ENCODE measurements at regions not wholly inside any gene's neighbourhood (a gene's known extent, or its start where the extent isn't known, plus 50 kb on each side); places are given as distances from the start of the nearest gene placed in this dataset.
A peak's percentile ranks its signal among the peaks of the same experiment; 100 is the strongest.

DNA sequence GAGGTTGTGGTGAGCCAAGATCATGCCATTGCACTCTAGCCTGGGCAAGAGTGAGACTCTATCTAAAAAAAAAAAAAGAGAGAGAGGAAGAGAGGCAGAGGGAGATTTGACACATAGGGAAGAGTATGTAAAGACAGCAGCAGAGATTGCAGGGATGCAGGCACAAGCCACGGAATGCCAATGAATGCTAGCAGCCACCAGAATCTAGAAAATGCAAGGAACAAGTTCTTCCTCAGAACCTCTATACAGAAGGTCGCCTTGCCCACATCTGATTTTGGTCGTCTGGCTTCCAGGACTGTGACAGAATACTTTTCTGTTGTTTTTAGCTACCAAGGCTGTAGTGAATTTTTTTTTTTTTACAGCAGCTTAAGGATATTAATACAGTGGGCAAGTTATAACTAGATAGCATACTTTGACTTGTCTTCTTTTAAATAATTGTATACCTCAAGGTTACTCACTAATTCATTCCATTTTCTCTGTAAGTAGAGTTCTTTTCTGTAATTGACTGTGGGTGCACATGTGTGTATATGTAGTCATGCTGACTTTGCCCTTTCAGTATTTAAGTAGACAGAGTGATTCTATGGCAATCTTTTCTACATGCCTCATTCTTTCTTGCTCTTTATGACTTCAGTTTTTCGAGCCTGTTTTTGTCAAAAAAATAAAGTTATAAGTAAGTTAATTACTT lies 402.2 kb downstream of the GJA1 start:
- Histone ChIP-seq H3K27ac (peak overlapping the region in 5 of 21 experiments; percentile 26 to 53 (median 36)), H3K4me3 (no peak overlapping the region)

DNA sequence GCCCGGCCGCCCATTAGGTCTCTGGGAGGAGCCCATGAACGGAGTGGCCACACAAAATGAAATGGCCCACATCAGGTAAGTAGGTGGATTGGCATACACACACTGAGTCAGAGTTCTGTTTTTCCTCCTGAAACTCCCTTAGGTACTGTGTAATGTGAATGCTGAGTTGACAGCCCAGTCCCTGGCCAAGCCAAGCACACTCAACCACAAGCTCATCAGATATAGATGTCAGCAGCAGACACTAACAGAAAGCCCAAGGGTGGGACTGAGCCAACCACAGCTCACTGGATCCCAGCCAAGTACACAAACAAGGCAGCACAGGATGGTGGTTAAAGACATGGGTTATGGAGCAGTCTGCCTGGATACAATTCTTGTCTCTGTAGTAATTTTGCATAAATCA lies 403.4 kb downstream of the GJA1 start:
- peak overlapping the region in 10 of 21 experiments; percentile 11 to 53 (median 36) for H3K27ac ChIP-seq
- H3K4me3 ChIP-seq = no peak overlapping the region

DNA sequence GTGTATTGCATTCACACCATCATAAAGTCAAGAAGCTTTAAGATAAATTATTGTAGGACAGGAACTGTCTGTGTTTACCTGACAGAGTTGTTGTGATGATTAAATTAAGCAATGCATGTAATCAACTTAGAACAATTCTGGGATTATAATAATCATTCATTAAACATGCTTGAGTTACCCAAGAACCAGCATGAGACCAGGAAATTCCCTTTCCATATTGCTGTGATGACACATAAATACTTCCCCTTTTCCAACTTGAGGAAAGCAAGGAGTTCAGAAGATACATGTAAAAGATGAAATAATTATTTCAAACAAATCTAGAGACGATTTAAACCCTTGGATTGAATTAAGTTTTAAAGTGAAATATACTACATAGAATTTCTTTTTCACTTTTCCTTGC lies 404.4 kb downstream of the GJA1 start:
- Histone ChIP-seq H3K4me3 (no peak overlapping the region), H3K27ac (peak overlapping the region in 2 of 21 experiments; percentile 37)

DNA sequence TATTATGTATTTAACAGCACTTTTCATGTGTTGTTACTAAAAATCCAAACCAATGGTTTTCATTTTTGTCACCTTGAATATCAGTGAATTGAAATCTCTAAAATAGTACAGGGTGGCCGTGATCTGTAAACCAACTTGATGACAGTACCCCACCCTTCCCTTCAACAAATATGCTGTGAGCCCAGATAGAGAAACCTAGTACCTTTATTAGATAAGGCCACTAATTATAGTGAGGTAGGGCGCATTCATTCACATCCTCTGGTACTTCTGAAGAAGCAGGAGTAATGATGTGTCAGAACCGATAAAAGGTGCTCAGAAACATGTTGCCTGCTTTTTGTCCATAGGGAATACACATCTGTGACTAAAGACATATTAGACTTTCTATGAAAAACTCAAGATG lies 409.5 kb downstream of the GJA1 start:
- Histone ChIP-seq H3K27ac (no peak overlapping the region), H3K4me3 (no peak overlapping the region)

DNA sequence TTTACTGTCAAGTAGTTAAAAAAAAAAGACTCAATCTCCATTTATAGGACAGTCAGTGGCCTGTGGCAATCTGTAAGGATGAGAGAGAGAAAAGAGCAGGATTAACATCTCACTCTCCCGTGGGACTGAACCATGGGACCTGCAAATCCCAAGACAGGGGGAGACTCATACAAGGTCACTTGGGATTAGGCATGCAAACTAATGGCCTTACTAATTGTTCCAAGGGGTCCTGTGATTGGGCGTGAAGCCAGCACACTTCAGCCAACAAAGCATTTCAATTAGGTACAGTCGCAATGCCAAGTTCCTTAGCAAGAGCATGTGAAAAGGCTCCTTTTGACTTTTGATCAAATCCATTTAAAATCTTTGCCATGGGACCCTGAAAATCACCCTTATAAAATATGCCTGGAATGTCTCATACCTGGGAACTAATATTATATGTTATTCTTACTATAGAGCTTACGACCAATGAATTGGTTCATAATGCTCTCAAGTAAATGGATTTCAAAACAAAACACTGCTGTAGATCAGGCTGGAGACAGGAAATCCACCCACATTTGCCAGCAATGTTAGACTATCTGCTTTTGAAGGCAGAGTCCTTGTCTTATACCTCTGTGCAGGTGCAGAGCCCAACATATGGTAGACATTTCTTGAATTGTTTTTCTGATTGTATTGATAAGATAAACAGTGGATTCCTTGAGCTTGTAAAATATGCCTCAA lies 412.5 kb downstream of the GJA1 start:
- Histone ChIP-seq H3K27ac (peak overlapping the region in 5 of 21 experiments; percentile 0 to 48 (median 10)), H3K4me3 (no peak overlapping the region)

DNA sequence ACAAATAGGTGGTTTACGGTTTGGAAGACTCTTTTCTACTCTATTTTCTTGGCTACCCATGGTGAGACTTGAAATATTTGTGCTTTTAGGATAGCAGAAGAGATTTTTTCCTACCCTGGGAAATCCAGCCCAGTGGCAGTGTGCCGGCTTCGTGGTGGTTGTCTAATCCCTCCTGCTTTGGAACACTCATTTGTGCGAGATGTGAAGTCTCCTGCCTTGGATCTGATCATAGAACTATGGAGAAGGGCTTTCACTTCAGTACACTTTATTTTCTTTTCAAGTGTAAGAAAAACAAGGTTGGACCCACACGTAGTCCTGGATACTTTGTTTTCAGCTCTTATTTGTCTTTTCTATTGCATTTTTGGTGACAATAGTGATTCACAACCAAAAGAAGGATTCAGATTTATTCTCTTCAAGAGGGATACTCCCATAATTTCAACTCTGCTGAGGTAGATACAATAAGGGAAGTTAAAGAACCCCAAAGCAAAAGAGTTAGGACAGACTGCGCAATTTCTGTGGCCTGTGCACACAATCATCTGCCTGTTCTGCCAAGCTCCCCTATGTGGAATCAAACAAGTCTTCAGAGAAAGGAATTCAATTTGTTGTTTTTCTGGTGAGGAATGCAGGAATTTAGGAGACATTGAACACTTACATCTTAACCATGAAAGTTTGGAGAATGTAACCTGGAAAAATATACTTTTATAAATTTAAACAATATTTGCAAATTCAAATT lies 413.2 kb downstream of the GJA1 start:
- Histone ChIP-seq H3K4me3 (no peak overlapping the region), H3K27ac (peak overlapping the region in 6 of 21 experiments; percentile 0 to 52 (median 24))

DNA sequence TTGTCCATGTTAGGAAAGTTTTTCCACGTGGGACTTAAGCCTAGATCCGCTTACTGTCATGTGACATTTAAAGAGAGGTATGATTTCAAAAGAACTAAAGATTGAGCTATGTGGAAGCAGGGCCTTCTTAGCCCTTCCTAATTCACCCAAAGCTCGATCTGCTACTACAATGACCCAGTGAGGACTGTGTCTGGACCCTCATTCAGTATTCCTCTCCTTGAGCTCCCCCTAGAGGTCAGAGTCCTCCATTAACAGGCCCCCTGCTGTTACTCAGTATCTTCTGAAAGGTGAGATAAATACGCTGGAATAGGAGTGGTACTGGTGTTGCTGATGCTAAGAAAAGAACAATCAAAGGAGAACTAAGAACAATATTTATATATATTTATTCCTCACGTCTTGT lies 414.0 kb downstream of the GJA1 start:
- H3K27ac ChIP-seq = peak overlapping the region in 1 of 21 experiments; percentile 0
- H3K4me3 ChIP-seq = no peak overlapping the region

DNA sequence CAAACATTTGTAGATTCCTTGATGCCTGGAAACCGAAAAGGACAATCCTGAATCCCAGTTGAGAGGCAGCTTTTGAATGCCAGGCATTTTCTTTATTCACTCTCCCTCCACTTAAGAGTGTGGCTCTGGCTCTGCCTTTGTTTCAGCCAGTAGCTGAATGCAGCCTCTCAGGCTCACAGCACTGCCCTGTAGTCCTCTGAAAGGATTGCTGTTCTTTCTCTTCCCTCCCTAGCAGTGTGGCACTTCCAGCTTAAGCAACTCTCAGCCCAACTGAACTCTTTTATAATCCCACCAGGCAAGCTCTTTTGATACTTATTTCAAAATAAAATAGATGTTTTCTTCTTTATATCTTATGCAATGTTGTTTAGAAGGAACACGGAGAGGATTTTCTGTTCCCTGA lies 415.6 kb downstream of the GJA1 start:
- no peak overlapping the region for H3K4me3 ChIP-seq

DNA sequence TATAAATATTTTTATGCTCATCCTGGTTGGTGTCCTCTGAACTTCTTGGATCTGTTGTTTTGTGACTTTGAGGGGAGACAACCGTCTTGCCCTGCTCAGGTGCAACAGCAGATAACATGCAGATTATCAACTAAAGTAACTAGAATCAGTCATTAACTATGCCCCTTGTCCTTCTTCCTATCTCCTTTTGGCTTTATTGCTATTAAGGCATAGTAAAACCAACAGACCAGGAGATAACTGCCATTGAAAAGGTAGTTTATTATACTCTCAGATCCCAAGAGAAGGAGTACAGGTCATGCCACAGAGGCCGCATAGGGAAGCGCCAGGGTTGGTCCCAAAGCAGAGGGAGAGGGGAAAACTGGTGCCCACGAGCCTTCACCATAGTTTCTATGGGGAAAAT lies 418.2 kb downstream of the GJA1 start:
- H3K27ac ChIP-seq = no peak overlapping the region

More for the DNA sequence above, 415.6 kb downstream of the GJA1 start:
- peak overlapping the region in 10 of 21 experiments; percentile 13 to 68 (median 33) for H3K27ac ChIP-seq

DNA sequence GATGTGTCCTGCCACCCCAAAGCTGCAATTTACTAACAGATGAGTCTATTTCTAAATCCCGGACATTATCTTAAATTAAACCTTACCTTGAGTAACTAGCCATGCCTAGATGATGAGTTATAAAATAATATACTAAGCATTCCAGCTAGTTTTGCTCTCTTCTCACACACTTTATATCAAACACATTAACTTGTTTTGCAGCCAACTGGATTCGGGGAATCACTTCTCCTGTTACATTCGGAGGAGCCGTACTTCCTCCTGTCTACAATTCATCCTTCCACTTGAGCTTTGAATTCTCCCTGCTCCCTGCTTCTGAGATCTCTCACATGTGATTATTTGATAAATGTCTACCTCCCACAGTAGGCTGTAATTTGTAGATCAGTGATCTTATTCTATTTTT lies 420.1 kb downstream of the GJA1 start:
- Histone ChIP-seq H3K27ac (peak overlapping the region in 1 of 21 experiments; percentile 22), H3K4me3 (no peak overlapping the region)

More for the DNA sequence above, 418.2 kb downstream of the GJA1 start:
- H3K4me3 ChIP-seq = no peak overlapping the region

DNA sequence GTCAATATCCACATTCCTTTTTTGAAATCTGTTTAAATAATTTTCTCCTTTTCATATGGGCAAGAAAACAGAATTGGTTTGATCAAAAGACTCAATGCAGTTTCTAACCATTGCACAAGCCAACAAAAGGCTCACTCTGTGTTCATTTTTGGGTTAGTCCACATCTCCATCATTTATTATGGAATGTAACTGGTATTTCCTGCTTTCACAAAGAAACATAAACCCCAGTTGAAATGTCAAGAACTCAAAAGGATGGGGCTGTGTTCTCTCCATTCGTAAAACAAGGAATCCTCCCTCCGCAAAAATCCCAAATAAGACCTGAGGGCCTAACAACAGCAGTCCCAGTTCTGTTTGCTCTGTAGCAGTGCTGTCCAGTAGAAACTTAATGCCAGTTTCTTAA lies 420.9 kb downstream of the GJA1 start:
- Histone ChIP-seq H3K27ac (peak overlapping the region in 1 of 21 experiments; percentile 52), H3K4me3 (no peak overlapping the region)

DNA sequence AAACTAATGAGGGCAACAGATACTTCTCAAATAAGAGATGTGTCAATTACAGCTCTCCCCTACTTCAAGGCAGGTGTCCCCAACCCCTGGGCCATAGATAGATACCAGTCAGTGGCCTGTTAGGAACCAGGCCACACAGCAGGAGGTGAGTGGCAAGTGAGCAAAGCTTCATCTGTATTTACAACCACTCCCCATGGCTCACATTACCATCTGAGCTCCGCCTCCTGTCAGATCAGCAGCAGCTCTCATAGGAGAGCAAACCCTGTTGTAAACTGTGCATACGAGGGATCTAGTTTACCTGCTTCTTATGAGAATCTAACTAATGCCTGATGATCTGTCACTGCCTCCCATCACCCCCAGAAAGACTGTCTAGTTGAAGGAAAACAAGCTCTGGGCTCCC lies 422.1 kb downstream of the GJA1 start:
- no peak overlapping the region for H3K4me3 ChIP-seq
- H3K27ac ChIP-seq = peak overlapping the region in 2 of 21 experiments; percentile 29 to 52

DNA sequence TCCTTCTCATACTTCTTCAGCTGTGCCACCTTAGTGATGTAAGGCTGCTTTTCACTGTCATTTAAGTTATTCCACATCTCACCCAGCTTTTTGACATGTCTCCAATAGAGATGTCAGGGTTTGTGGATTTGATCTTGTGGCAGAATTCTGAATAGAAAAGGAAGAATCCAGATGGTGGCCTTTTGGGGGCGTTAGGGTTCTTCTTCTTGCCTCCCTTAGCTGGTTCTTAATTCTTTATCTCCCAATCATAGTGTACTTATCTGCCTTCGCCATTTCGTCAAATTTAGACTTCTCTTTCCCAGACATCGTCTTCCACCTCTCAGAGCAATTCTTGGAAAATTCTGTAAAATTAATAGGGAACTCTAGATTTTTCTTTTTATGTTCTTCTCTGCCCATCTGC lies 422.9 kb downstream of the GJA1 start:
- peak overlapping the region in 2 of 21 experiments; percentile 29 to 30 for H3K27ac ChIP-seq

DNA sequence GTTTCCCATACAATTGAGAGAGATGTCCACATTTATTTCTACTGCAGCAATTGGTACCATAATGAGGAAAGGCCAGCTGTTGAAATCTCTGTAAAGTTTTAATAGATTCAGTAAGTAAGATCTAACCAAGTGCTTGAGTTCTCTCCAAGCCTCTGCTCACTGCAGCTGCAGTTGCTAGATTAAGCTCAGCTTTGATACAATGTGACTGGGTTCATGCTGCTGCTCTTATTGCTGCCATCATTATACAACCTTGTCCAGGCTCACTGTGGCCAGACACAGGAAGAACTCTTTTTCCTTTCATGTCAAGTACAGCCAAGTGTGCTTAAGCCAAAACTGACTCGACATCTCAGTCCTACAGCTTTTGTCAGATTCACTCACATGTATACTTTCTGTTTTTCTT lies 423.5 kb downstream of the GJA1 start:
- Histone ChIP-seq H3K27ac (peak overlapping the region in 2 of 21 experiments; percentile 29 to 44), H3K4me3 (no peak overlapping the region)

More for the DNA sequence above, 422.9 kb downstream of the GJA1 start:
- no peak overlapping the region for H3K4me3 ChIP-seq

DNA sequence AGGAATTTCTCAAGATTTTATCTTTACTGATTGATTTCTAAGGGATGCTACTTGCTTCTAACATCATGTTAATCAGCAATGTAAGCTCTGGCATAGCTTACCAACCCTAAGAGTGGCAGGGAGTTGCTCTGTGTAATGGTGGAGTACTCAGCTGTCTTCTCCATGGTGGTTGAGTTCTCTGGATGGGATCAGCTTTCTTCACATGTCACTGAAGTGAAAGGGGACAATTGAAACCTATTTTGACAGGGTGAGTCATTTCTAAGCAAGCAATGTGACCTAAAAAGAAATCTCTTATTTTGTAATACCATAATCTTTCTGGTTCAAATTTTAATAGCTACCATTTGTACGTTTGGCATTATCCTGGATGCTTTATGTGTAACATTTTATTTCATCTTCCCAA lies 430.4 kb downstream of the GJA1 start:
- peak overlapping the region in 1 of 21 experiments; percentile 20 for H3K27ac ChIP-seq
- H3K4me3 ChIP-seq = no peak overlapping the region

DNA sequence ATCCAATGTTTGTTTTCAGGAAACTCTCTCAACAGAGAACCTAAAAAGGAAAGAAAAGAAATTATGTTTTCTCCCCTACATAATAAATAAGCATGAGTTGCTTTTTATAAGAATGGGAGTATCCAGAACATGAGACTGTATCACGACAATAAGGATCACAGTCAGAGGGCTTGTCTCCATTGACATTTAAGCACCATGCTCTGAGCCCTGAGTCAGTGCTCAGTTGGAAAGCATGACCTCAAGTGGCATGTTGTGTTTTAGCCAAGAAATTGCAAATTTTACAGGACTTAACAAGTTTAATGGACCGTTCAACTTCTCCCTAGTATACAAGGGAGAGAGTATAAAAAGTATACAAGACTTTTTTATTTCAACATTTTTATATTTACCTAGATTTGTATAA lies 431.6 kb downstream of the GJA1 start:
- Histone ChIP-seq H3K4me3 (no peak overlapping the region), H3K27ac (peak overlapping the region in 4 of 21 experiments; percentile 18 to 71 (median 38))

DNA sequence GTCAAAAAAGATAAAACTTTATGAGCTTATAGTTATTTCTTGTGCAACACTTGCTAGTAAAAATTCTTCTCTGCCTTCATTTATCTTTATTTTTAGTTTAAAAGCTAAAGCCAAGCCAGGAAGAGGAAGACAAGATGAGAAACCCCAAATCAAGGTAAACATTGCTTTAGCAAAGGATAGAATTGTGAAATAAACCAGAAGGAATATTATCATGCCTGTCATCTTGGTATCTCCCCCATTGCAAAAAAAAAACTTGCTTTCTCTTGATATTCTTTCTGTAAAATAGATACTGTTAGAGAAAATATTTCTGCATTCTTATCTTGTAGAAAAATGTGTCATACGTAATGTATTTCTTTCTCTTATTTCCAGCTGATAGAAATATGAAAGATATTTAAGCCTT lies 432.8 kb downstream of the GJA1 start:
- Histone ChIP-seq H3K27ac (no peak overlapping the region), H3K4me3 (no peak overlapping the region)

DNA sequence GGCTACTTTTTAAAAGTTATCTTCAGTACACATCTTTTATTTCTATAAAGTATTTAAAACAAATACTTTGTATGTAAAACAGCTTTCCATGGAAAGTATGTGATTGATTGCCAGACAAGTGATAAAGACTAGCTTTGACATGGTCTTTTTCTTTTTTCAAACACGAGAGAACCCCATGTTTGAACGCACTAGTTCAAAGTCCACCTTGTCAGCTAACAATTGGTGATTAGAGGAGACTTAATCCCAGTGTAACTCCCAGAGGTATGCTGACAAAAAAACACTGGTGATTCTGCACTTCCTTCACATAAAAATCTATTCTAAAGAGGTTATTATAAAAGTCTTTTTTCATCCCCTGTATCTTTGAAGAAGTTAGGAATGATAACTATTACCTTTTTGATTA lies 438.1 kb downstream of the GJA1 start:
- Histone ChIP-seq H3K4me3 (no peak overlapping the region), H3K27ac (no peak overlapping the region)

DNA sequence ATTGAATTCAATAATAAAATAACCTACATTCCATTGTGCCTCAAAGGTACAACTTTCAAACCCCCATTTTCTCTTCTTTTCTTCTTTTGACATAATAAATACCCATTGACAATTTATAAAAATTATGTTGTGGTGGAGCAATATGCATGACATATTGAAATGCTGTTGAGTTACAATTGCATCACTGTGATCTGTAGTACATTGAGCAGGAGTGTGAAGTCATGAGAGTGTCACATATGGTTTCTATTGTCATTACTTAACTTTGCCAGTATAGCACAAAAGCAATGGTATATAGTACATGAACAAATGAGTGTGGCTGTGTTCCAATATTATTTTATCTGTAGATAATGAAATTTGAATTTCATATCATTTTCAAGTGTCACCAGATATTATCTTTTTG lies 441.3 kb downstream of the GJA1 start:
- H3K27ac ChIP-seq = no peak overlapping the region
- no peak overlapping the region for H3K4me3 ChIP-seq

DNA sequence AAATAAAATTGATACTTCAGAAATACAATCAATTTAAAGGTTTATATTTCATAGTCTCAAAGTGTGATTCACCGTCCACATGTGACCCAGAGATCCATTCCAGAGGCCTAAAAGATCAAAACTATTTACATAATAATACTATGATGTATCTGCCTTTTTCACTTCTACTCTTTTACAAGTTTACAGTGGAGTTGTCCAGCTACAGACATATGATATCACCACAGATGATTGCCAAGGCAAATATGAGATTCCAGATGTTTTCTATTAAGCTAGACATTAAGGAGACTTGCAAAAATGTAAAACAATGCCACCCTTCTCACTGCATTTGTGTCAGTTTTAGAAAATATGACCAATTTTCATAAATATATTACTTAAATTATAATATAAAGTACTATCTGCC lies 443.7 kb downstream of the GJA1 start:
- Histone ChIP-seq H3K4me3 (no peak overlapping the region), H3K27ac (peak overlapping the region in 1 of 21 experiments; percentile 45)

Data from skin epidermis (tissue), 12 donors.